ENCODE measurements at regions not wholly inside any gene's neighbourhood (a gene's known extent, or its start where the extent isn't known, plus 50 kb on each side); places are given as distances from the start of the nearest gene placed in this dataset.

- H3K9ac ChIP-seq (replicated peaks; ENCODE audit: extremely low read depth, insufficient read depth, low read length) = no peak overlapping the region
- H3K4me1 ChIP-seq (ENCODE audit: control insufficient read depth, extremely low read depth, insufficient read depth, low read length) = no peaks in the 10 kb centered on the region
- intact Hi-C loops (cut with micrococcal nuclease) = loop anchor here (1.0 to 5.0 kb wide), 2 partner anchors 523 to 543 kb away; no protein-coding TSS in a partner anchor
- no peaks in the 10 kb centered on the region for H3K9me1 ChIP-seq (replicated peaks; ENCODE audit: control insufficient read depth, extremely low read depth, insufficient read depth, low read length)
- no peak overlapping the region for H3K4me2 ChIP-seq (ENCODE audit: insufficient read depth, low read length)
- no peaks in the 10 kb centered on the region for H3K36me3 ChIP-seq (ENCODE audit: control insufficient read depth in 2 of 2, extremely low read depth in 1 of 2, insufficient read depth in 2 of 2, low read length in 2 of 2)
- H4K20me1 ChIP-seq (replicated peaks; ENCODE audit: control insufficient read depth, extremely low read depth, insufficient read depth, low read length) = no peaks in the 10 kb centered on the region
- no peaks in the 10 kb centered on the region for H3K27me3 ChIP-seq (ENCODE audit: control insufficient read depth in 2 of 2, insufficient read depth in 2 of 2, low read length in 2 of 2)
- no peaks in the 10 kb centered on the region for H3K9me3 ChIP-seq (replicated peaks; ENCODE audit: control insufficient read depth, insufficient read depth, low read length)
- ChIA-PET POLR2A (no interaction called here), CTCF (interaction anchor here (1.5 to 3.0 kb wide), 2 partner anchors 288 to 542 kb away, joined by 4 to 21 read pairs; no protein-coding TSS in a partner anchor)
- H3K79me2 ChIP-seq (ENCODE audit: control insufficient read depth, insufficient read depth, low read length) = no peaks in the 10 kb centered on the region
- no TSS peak for BruUV-seq (replicated peaks)
- no peak overlapping the region for H2AFZ ChIP-seq (ENCODE audit: low read depth, low read length)
- no peak overlapping the region for H3K4me3 ChIP-seq (replicated peaks in 1 of 3; ENCODE audit: insufficient read depth in 1 of 3, low read depth in 1 of 3, low read length in 3 of 3)
- H3K27ac ChIP-seq (ENCODE audit: insufficient read depth, low read depth, low read length) = no peak overlapping the region
- TF ChIP-seq JUN (IDR thresholded peaks at IDR 0.05; ENCODE audit: borderline replicate concordance, insufficient read depth, insufficient read length, low read depth) = no peak
- TF ChIP-seq MAX (IDR thresholded peaks at IDR 0.05; ENCODE audit: insufficient read depth, insufficient read length) = no peak
- TF ChIP-seq EZH2 (IDR thresholded peaks at IDR 0.05; ENCODE audit: borderline replicate concordance, low read depth, low read length, severe bottlenecking) = no peak
- TF ChIP-seq FOS (IDR thresholded peaks at IDR 0.05; ENCODE audit: borderline replicate concordance, insufficient read depth, low read length) = no peak
- no peak for TF ChIP-seq MYC (IDR thresholded peaks at IDR 0.05; ENCODE audit: low read depth, low read length)
- TF ChIP-seq GATA2 (IDR thresholded peaks at IDR 0.05; ENCODE audit: insufficient read depth, insufficient read length, low read depth, low read length) = no peak
- no peak for TF ChIP-seq POLR2AphosphoS5 (IDR thresholded peaks at IDR 0.05; ENCODE audit: insufficient read depth, low read depth, low read length)
- TF ChIP-seq POLR2A (IDR thresholded peaks at IDR 0.05; ENCODE audit: low read depth, low read length) = no peak
- TF ChIP-seq CTCF (IDR thresholded peaks at IDR 0.05; ENCODE audit: extremely low read depth in 1 of 2, insufficient read depth in 1 of 2, low read depth in 1 of 2, low read length in 2 of 2) = no peak
- FAIRE-seq (no peak), DNase-seq (ENCODE audit: low read depth, low spot score) (peak; percentile 12)
- dilution Hi-C loops (cut with MboI; ENCODE audit: extremely low pct_ligation_motif_present, low sequenced_read_pairs) = no loop called here
These were observed 114.3 kb upstream of the IL12B start for GRCh38 chr5:159444441-159445082.
